ENCODE measurements at regions not wholly inside any gene's neighbourhood (a gene's known extent, or its start where the extent isn't known, plus 50 kb on each side); places are given as distances from the start of the nearest gene placed in this dataset.

DNA sequence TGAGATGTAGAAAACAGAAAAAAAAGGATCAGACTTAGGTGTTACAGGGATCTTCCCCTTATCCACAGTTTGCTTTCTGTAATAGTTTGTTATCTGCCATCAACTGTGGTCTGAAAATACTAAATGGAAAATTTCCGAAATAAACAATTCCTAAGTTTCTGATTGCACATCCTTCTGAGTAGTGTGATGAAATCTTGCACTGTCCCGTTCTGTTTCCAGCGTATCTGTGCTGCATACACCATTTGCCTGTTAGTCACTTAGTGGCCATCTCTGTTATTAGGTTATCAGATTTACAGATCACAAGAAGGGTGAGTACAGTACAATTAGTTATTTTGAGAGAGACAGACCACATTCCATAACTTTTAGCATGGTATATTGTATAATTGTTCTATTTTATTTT lies 185.6 kb upstream of the CPHXL start:
- no peak for TF ChIP-seq CTCF (IDR thresholded peaks at IDR 0.05)
- TF ChIP-seq EZH2 (IDR thresholded peaks at IDR 0.05; ENCODE audit: borderline replicate concordance, insufficient read depth, low read depth, low read length, poor library complexity, severe bottlenecking) = no peak

Data from B cell (primary cell).